GM23338 (cell line): ENCODE measurements at regions not wholly inside any gene's neighbourhood (a gene's known extent, or its start where the extent isn't known, plus 50 kb on each side); places are given as distances from the start of the nearest gene placed in this dataset.

Source experiments
- CREB1 ChIP-seq: fragments of 250-450 bp; sonication (Bioruptor Pico); IDR thresholded peaks from 2 replicates; pipeline ENCODE4 v1.5.0; 2020; ENCODE audit warnings: low read depth, mild to moderate bottlenecking, moderate library complexity
- CTCF ChIP-seq, 2 experiments: fragments of 200-600 bp in 1 of 2; sonication (generic) in 1 of 2; conservative IDR thresholded peaks; 2 replicates each; pipeline versions ENCODE4 v1.5.1 to v1.6.1; 2016 to 2017; ENCODE audit warnings: antibody characterized with exemption in 2 of 2, low read depth in 2 of 2, mild to moderate bottlenecking in 2 of 2, moderate library complexity in 1 of 2
- EZH2 ChIP-seq: fragments of 200-600 bp; sonication (generic); IDR thresholded peaks from one replicate; pipeline ENCODE4 v1.8.0; 2017; ENCODE audit warnings: antibody characterized with exemption, mild to moderate bottlenecking, low read depth; ENCODE audit not compliant: unreplicated experiment
- EZH2phosphoT487 ChIP-seq: fragments of 200-600 bp; sonication (generic); IDR thresholded peaks from one replicate; pipeline ENCODE4 v1.8.1; 2018; ENCODE audit warnings: antibody characterized with exemption; ENCODE audit not compliant: unreplicated experiment
- JUNB ChIP-seq: IDR thresholded peaks from one replicate; pipeline ENCODE4 v1.6.1; 2016; ENCODE audit warnings: antibody characterized with exemption; ENCODE audit not compliant: unreplicated experiment
- POLR2AphosphoS5 ChIP-seq: IDR thresholded peaks from 2 replicates; pipeline ENCODE4 v1.6.1; 2016; ENCODE audit warnings: antibody characterized with exemption, low read depth
- REST ChIP-seq: IDR thresholded peaks from one replicate; pipeline ENCODE4 v1.6.1; 2018; ENCODE audit warnings: antibody characterized with exemption; ENCODE audit not compliant: unreplicated experiment
- STAT1 ChIP-seq: IDR thresholded peaks from one replicate; pipeline ENCODE4 v1.6.1; 2016; ENCODE audit warnings: antibody characterized with exemption; ENCODE audit not compliant: unreplicated experiment
- ZNF331 ChIP-seq: fragments of 250-450 bp; sonication (Bioruptor Pico); IDR thresholded peaks from 2 replicates; pipeline ENCODE4 v1.5.0; 2020; ENCODE audit warnings: low read depth, mild to moderate bottlenecking, moderate library complexity
- TF ChIP-seq, protein P1 (sequence below): IDR thresholded peaks from 2 replicates; pipeline ENCODE4 v1.6.1; 2016; ENCODE audit warnings: antibody characterized with exemption

- no peak for TF ChIP-seq CREB1
- no peak for TF ChIP-seq EZH2
- no peak for TF ChIP-seq CTCF (conservative IDR thresholded peaks at IDR 0.05; ENCODE audit: low read depth in 2 of 2)
- TF ChIP-seq REST, result no peak
- TF ChIP-seq ZNF331 (CRISPR knock-in tag), result no peak
- no peak for TF ChIP-seq EZH2phosphoT487
- no peak for TF ChIP-seq POLR2AphosphoS5
- TF ChIP-seq JUNB, result no peak
- TF ChIP-seq, protein P1, sequence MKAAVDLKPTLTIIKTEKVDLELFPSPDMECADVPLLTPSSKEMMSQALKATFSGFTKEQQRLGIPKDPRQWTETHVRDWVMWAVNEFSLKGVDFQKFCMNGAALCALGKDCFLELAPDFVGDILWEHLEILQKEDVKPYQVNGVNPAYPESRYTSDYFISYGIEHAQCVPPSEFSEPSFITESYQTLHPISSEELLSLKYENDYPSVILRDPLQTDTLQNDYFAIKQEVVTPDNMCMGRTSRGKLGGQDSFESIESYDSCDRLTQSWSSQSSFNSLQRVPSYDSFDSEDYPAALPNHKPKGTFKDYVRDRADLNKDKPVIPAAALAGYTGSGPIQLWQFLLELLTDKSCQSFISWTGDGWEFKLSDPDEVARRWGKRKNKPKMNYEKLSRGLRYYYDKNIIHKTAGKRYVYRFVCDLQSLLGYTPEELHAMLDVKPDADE, result no peak
- no peak for TF ChIP-seq STAT1
Measured at GRCh38 chr12:15047611-15048010, 74.8 kb downstream of the PDE6H start.
